HG03469 (cell line): ENCODE measurements at regions not wholly inside any gene's neighbourhood (a gene's known extent, or its start where the extent isn't known, plus 50 kb on each side); places are given as distances from the start of the nearest gene placed in this dataset.
"Not testable (repeated sequence)": the region's sequence is repeated elsewhere in the genome, so short reads cannot be mapped to it uniquely, and the experiment has no call there.

Experiments
- ATAC-seq: cut with Tn5 transposase; IDR thresholded peaks from one replicate; pipeline ENCODE4 v1.9.1; 2021; ENCODE audit warnings: mild to moderate bottlenecking, moderate library complexity, moderate number of reproducible peaks; ENCODE audit not compliant: unreplicated experiment

- no peak for ATAC-seq
Observed at GRCh38 chr22:47329727-47330650, 567.5 kb downstream of the TBC1D22A start.

DNA sequence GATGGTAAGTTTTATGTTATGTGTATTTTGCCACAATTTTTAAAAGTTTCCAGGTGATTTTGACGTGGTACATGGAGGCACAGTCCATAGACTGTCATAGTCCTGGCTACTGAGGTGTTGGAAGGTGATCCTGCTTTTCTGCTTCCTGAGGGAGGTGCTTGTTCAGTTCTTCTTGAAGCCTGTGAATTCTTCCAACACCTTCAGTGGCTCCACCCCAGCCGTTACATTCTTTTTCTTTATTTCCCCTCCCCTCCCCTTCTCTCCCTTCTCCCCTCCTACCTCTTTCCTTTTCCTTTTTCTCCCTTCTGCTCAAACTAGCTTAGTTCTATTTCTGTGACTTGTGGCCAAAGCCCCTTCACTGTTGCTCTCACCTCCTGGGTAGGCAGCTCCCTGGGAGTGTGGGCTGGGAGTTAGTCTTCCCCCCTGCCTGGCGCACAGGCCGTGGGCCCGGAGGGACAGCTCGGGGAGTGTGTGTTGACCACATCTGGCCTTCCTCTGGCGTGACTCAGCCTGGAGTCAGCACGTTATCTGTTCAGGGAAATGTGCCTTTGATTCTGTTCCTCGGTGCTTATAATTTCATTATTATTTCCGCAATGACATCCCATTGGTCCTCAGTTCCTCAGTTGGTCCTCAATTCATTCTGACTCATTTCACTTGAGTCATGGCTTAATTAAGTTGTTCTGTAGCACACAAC lies 566.2 kb downstream of the TBC1D22A start:
- no peak for ATAC-seq

DNA sequence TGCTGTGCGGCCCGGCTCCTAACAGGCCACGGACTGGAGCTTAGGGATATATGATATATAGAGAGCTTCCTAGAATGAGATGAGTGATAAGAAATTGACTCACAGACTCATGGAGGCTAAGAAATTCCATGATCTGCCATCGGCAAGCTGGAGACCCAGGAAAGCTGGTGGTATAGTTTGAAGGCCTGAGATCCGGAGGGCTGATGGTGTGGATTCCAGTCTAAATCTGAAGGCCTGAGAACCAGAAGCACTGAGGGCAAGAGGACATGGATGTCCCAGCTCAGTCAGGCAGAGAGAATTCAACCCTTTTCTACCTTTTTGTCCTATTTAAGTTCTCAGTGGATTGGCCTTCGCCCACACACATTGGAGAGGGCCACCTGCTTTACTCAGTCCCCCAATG lies 564.8 kb downstream of the TBC1D22A start:
- ATAC-seq, result no peak

DNA sequence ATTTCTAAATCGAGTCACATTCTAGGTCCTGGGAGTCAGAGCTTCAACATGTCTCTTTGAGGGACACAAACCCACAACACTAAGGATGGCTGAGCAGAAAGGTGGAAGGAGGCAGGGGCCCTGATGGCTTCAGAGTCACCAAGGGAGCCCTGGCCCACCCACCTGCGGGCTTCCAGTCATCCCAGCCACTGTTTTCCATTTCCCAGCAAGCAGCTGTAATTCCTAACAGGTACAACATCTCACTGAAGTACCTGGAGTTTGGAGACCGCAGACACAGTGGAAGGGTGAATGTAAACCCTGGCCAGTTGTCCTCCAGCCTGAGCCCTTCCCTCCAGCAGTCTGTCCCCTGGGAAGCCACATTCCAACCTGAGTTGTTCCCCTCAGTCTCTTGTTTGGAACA lies 562.8 kb downstream of the TBC1D22A start:
- no peak for ATAC-seq

- ATAC-seq, result no peak
Observed at GRCh38 chr22:47324435-47324990, 562.1 kb downstream of the TBC1D22A start.

GRCh38 chr22:47323518-47323917 lies 561.1 kb downstream of the TBC1D22A start:
- no peak for ATAC-seq

GRCh38 chr22:47322854-47323253 lies 560.4 kb downstream of the TBC1D22A start:
- no peak for ATAC-seq

GRCh38 chr22:47320560-47320959 lies 558.1 kb downstream of the TBC1D22A start:
- no peak for ATAC-seq

DNA sequence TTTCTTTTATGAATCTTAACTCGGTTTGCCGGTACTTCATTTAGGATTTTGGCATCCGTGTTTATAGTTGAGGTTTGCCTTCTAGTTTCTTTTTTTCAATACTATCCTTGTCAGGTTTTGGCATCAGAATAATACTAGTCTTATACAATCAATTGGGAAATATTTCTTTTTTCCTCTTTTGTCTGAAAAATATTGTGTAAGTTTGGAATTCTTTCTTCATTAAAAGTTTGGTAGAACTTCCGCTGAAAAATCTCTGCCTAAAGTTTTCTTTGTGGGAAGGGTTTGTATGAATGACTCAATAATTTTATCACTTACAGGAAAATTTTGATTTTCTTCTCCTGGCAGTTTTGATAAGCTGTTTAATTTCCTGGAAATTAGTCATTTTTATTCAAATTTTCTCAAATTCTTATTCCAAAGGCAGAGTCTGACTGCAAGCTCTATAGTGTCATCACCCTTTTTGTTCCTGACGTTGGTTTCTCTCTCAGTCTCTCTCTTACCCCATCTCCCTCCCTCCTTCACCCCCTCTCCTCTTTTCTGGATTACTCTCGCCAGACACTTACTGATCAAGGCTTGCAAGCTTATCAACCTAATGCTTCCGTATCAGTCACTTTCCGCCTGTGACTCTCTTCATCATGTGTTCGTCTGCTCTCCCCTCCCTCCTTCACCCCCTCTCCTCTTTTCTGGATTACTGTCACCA lies 555.7 kb downstream of the TBC1D22A start:
- no peak for ATAC-seq

GRCh38 chr22:47315862-47316419 lies 553.5 kb downstream of the TBC1D22A start:
- ATAC-seq, result no peak

DNA sequence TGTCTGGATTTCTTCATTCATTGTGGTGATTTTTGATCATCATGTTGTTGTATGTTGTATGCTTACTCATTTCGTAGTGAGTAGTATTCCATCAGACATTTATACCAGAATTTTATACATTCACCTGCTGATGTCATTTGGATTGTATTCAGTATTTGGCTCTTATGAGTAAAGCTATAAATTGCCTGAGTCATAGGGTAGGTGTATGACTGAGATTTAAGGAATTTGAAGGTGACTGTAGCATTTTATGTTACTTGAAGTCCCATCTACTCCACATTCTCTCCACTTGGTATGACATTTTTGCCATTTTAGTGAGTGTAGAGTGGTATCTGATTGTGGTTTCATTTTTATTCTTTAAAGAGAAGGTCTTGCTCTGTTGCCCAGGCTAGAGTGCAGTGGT lies 548.2 kb downstream of the TBC1D22A start:
- ATAC-seq, result no peak

DNA sequence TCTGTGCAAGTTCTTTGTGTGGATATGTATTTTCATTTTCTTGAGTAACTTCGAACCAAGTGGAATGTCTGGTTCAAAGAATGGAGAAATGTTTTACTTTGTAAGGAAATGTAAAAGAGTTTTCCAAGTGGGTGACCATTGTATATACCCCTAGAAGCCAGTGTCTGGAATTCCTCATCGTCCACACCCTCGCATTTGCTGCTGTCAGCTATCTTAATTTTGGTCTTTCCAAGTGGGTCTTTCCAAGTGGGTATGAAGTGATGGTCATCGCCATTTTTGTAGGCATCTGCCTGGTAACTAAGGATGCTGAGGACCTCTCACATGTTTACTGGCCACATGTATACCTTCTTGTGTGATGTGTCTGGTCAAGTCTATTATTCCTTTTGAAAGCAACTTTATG lies 547.5 kb downstream of the TBC1D22A start:
- ATAC-seq, result no peak

- no peak for ATAC-seq
Observed at GRCh38 chr22:47309476-47309875, 547.0 kb downstream of the TBC1D22A start.

DNA sequence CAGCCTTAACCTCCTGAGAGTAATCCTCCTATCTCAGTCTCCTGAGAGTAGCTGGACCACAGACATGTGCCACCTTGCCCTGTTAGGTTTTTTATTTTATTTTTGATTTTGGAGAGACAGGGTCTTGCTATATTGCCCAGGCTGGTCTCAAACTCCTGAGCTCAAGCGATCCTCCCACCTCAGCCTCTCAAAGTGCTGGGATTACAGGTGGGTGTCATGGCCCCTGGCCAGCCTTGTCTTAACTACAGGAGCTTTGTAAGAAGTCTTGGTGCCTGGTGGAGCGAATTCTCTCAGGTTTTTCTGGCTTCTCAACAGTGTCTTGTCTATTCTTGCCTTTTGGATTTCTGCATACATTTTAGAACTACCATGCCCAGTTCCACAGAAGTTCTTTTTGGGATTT lies 546.4 kb downstream of the TBC1D22A start:
- ATAC-seq, result no peak

- no peak for ATAC-seq
Observed at GRCh38 chr22:47307822-47308221, 545.4 kb downstream of the TBC1D22A start.

- no peak for ATAC-seq
Observed at GRCh38 chr22:47307326-47307725, 544.9 kb downstream of the TBC1D22A start.

- ATAC-seq, result no peak
Observed at GRCh38 chr22:47304854-47305253, 542.4 kb downstream of the TBC1D22A start.

- ATAC-seq, result no peak
Observed at GRCh38 chr22:47304191-47304831, 541.9 kb downstream of the TBC1D22A start.

DNA sequence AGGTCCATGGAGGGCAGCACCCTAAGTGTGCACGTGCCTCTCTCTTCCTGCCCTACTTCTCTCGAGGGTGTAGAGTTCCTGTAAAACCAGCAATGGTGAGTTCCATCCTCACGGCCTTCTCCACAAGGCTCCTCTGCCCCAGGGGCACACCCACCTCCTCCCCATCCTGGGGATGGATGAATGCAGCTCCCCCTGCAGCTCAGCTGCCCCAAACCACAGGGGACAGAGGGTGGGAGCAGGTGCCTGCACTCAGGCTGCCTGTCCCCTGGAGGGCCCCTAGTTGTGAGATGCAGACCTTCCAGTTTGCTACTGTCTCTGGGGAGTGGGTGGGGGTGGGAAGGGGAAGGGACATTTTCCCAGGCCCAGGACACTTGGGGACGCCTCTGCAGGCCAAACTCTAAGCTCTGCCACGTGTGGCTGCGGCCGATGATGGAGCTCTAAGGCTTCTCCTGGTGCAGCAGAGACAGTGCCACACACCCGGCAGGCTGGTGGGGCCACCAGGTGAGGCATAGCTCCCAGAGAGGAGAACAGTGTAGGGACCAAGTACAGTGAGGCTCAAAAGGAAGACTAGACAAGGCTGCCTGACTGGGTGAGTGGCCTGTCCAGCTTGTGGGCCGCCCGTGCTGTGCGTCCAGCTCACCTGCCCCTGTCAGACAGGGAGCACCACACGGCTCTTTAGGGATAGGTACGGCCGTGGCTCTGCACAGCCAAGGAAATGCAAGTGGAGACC lies 540.9 kb downstream of the TBC1D22A start:
- no peak for ATAC-seq

GRCh38 chr22:47302587-47302986 lies 540.1 kb downstream of the TBC1D22A start:
- not testable (repeated sequence) for ATAC-seq
